DOHH2 (cell line): ENCODE measurements at regions not wholly inside any gene's neighbourhood (a gene's known extent, or its start where the extent isn't known, plus 50 kb on each side); places are given as distances from the start of the nearest gene placed in this dataset.

Experiments used
- H3F3A ChIP-seq: fragments of 200-600 bp; sonication (generic), shearing (Covaris generic); 2 replicates; pipeline ENCODE4 v1.6.0; 2016; ENCODE audit warnings: antibody characterized with exemption, mild to moderate bottlenecking; ENCODE audit not compliant: control insufficient read depth, insufficient read depth
- H3K27ac ChIP-seq: fragments of 200-600 bp; sonication (generic); 2 replicates; pipeline ENCODE4 v1.5.1; 2014; ENCODE audit warnings: low read depth, mild to moderate bottlenecking, low read length, moderate library complexity
- H3K27me3 ChIP-seq: fragments of 200-600 bp; sonication (generic); 2 replicates; pipeline ENCODE4 v1.6.1; 2014; ENCODE audit warnings: mild to moderate bottlenecking, low read length, mixed read lengths; ENCODE audit not compliant: control insufficient read depth
- H3K36me3 ChIP-seq: fragments of 200-600 bp; sonication (generic); 2 replicates; pipeline ENCODE4 v1.6.1; 2014; ENCODE audit warnings: mild to moderate bottlenecking, low read length, moderate library complexity, mixed read lengths; ENCODE audit not compliant: control insufficient read depth
- H3K4me1 ChIP-seq: fragments of 200-600 bp; sonication (generic); 2 replicates; pipeline ENCODE4 v1.6.1; 2014; ENCODE audit warnings: mild to moderate bottlenecking, low read length, mixed read lengths; ENCODE audit not compliant: control insufficient read depth
- H3K4me2 ChIP-seq: fragments of 200-600 bp; sonication (generic); 2 replicates; pipeline ENCODE4 v1.6.0; 2014; ENCODE audit warnings: mild to moderate bottlenecking, low read length, moderate library complexity
- H3K4me3 ChIP-seq: fragments of 200-600 bp; sonication (generic); 2 replicates; pipeline ENCODE4 v1.5.1; 2014; ENCODE audit warnings: mild to moderate bottlenecking, low read length, mixed read lengths
- H3K79me2 ChIP-seq: fragments of 200-600 bp; sonication (generic); 2 replicates; pipeline ENCODE4 v1.6.1; 2014; ENCODE audit warnings: mild to moderate bottlenecking, low read length, mixed read lengths; ENCODE audit not compliant: control insufficient read depth
- H3K9me2 ChIP-seq: fragments of 200-600 bp; sonication (generic); replicated peaks from 2 replicates; pipeline ENCODE4 v1.6.1; 2014; ENCODE audit warnings: mild to moderate bottlenecking, low read length, mixed read lengths; ENCODE audit not compliant: control insufficient read depth
- H3K9me3 ChIP-seq: fragments of 200-600 bp; sonication (generic); 2 replicates; pipeline ENCODE4 v1.6.1; 2014; ENCODE audit warnings: antibody characterized with exemption, low read length, mixed read lengths; ENCODE audit not compliant: control insufficient read depth, insufficient read depth
- H4K20me1 ChIP-seq: fragments of 200-600 bp; sonication (generic); 2 replicates; pipeline ENCODE4 v1.6.0; 2014; ENCODE audit warnings: low read depth, mild to moderate bottlenecking, antibody characterized with exemption, low read length, moderate library complexity; ENCODE audit not compliant: control insufficient read depth, insufficient read depth
- CTCF ChIP-seq: fragments of 200-600 bp; sonication (generic); IDR thresholded peaks from one replicate; pipeline ENCODE4 v1.5.1; 2014; ENCODE audit warnings: antibody characterized with exemption, mild to moderate bottlenecking, low read depth, low read length; ENCODE audit not compliant: poor library complexity, severe bottlenecking
- EZH2phosphoT487 ChIP-seq: fragments of 200-600 bp; sonication (generic); IDR thresholded peaks from 2 replicates; pipeline ENCODE4 v1.6.1; 2017; ENCODE audit warnings: borderline replicate concordance, mild to moderate bottlenecking, antibody characterized with exemption, low read length, moderate library complexity, mixed read lengths

GRCh38 chr5:107263387-107264018, 407.2 kb downstream of the EFNA5 start:
- Histone ChIP-seq H3K36me3 (no peaks in the 10 kb centered on the region), H3K79me2 (no peaks in the 10 kb centered on the region), H3K4me1 (peaks cover 16% of the 10 kb centered on the region), H3K4me2 (peak overlapping the region; percentile 15), H4K20me1 (no peaks in the 10 kb centered on the region), H3K9me2 (no peaks in the 10 kb centered on the region), H3F3A (no peaks in the 10 kb centered on the region), H3K9me3 (peaks cover 6% of the 10 kb centered on the region), H3K27me3 (peaks cover 22% of the 10 kb centered on the region), H3K4me3 (0 out of 2 replicates have a peak overlapping the region, but pooled peaks have one; percentile 11), H3K27ac (no peak overlapping the region)
- TF ChIP-seq CTCF, result no peak
- TF ChIP-seq EZH2phosphoT487, result no peak

GRCh38 chr5:107257885-107258520, 412.7 kb downstream of the EFNA5 start:
- peaks cover 6% of the 10 kb centered on the region for H3K9me3 ChIP-seq
- TF ChIP-seq CTCF (no peak), EZH2phosphoT487 (no peak)
- H3K79me2 ChIP-seq, result no peaks in the 10 kb centered on the region
- no peaks in the 10 kb centered on the region for H3K36me3 ChIP-seq
- H4K20me1 ChIP-seq, result no peaks in the 10 kb centered on the region
- H3F3A ChIP-seq, result no peaks in the 10 kb centered on the region
- no peak overlapping the region for H3K4me2 ChIP-seq
- no peak overlapping the region for H3K27ac ChIP-seq
- H3K4me1 ChIP-seq, result peaks cover under 1% of the 10 kb centered on the region
- H3K4me3 ChIP-seq, result no peak overlapping the region
- H3K9me2 ChIP-seq, result no peaks in the 10 kb centered on the region
- H3K27me3 ChIP-seq, result peaks cover 3% of the 10 kb centered on the region

GRCh38 chr5:107254902-107255234, 415.9 kb downstream of the EFNA5 start:
- Histone ChIP-seq H3K79me2 (no peaks in the 10 kb centered on the region), H3K36me3 (no peaks in the 10 kb centered on the region), H3K9me3 (no peaks in the 10 kb centered on the region; the same call in 1 of the 2 replicates), H4K20me1 (no peaks in the 10 kb centered on the region), H3K9me2 (no peaks in the 10 kb centered on the region), H3K4me1 (no peaks in the 10 kb centered on the region), H3K4me3 (no peak overlapping the region), H3K4me2 (no peak overlapping the region), H3F3A (no peaks in the 10 kb centered on the region), H3K27ac (no peak overlapping the region), H3K27me3 (no peaks in the 10 kb centered on the region)
- TF ChIP-seq EZH2phosphoT487 (no peak), CTCF (no peak)
